ENCODE measurements at regions not wholly inside any gene's neighbourhood (a gene's known extent, or its start where the extent isn't known, plus 50 kb on each side); places are given as distances from the start of the nearest gene placed in this dataset.

DNA sequence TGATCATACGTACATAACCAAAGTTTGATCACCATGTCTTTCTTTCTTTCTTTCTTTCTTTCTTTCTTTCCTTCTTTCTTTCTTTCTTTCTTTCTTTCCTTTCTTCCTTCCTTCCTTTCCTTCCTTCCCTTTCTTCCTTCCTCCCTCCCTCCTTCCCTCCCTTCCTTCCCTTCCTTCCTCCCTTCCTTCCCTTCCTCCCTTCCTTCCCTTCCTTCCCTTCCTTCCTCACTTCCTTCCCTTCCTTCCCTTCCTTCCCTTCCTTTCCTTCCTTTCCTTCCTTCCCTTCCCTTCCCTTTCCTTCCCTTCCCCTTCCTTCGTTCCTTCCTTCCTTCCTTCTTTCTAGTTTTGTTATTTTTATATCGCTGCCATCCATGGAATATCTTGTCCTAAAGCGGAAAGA lies 406.7 kb upstream of the DDX18 start:
- 68 to 82% methylated on average over 4 of the region's 4 CpGs for WGBS, 2 donors
- H3K36me3 ChIP-seq (ENCODE audit: low read depth, missing control alignments): no peaks in the 10 kb centered on the region
- TF ChIP-seq POLR2A (IDR thresholded peaks at IDR 0.05): no peak
- TF ChIP-seq, protein P1, sequence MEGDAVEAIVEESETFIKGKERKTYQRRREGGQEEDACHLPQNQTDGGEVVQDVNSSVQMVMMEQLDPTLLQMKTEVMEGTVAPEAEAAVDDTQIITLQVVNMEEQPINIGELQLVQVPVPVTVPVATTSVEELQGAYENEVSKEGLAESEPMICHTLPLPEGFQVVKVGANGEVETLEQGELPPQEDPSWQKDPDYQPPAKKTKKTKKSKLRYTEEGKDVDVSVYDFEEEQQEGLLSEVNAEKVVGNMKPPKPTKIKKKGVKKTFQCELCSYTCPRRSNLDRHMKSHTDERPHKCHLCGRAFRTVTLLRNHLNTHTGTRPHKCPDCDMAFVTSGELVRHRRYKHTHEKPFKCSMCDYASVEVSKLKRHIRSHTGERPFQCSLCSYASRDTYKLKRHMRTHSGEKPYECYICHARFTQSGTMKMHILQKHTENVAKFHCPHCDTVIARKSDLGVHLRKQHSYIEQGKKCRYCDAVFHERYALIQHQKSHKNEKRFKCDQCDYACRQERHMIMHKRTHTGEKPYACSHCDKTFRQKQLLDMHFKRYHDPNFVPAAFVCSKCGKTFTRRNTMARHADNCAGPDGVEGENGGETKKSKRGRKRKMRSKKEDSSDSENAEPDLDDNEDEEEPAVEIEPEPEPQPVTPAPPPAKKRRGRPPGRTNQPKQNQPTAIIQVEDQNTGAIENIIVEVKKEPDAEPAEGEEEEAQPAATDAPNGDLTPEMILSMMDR (IDR thresholded peaks at IDR 0.05): no peak

DNA sequence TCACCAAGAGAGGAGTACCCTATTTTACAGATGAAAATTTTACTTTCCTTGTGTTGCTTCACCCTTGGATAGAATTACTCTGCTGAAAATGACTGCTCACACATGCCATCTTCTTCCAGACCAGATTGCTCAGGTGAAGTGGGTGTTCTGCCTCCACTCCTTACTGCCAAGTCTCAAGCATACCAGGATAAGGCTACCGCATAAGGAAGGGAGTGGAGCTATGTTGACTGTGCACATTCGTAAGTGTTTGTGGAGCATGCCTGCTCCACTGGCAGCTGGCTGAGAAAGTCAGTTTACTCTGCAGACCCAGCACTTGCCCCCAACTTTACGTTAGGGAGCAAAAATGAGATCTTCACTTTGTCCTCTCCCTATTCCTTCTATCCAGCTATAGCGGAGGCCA lies 405.0 kb upstream of the DDX18 start:
- WGBS, 2 donors: 93 to 95% methylated on average over 3 to 4 of the region's 4 CpGs
- TF ChIP-seq POLR2A (IDR thresholded peaks at IDR 0.05): no peak
- TF ChIP-seq, protein P1 (IDR thresholded peaks at IDR 0.05): no peak
- no peak for DNase-seq
- H3K4me3 ChIP-seq: no peak overlapping the region
- no peaks in the 10 kb centered on the region for H3K9me3 ChIP-seq
- no peaks in the 10 kb centered on the region for H3K27me3 ChIP-seq
- no peaks in the 10 kb centered on the region for H3K4me1 ChIP-seq
- intact Hi-C loops (cut with DNase I; ENCODE audit: low total_unique reads): no loop called here
- no peak overlapping the region for H3K27ac ChIP-seq
- no peaks in the 10 kb centered on the region for H3K36me3 ChIP-seq (ENCODE audit: low read depth, missing control alignments)

More for the DNA sequence above, 406.7 kb upstream of the DDX18 start:
- H3K4me1 ChIP-seq: no peaks in the 10 kb centered on the region
- intact Hi-C loops (cut with DNase I; ENCODE audit: low total_unique reads): no loop called here
- no peak overlapping the region for H3K4me3 ChIP-seq
- no peak overlapping the region for H3K27ac ChIP-seq
- H3K27me3 ChIP-seq: no peaks in the 10 kb centered on the region
- DNase-seq: no peak
- H3K9me3 ChIP-seq: no peaks in the 10 kb centered on the region

DNA sequence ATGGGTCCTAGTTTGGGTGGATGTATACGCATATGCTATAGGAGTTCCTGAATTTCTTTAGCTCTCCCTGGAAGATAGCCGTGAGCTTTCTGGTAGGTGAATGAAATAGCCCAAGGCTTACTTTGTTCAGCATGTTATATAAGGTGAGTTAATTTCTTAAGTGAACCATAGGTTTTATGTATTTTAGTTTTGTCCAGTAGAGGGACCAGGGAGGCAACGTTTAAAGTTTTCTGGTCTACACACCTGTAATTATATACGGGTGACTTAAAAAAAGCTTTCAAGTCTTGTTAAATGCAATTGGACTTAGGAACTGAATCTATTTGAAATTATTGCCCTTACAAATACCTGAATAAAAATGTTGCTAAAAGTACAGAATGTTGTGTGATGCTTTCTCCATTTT lies 402.5 kb upstream of the DDX18 start:
- Histone ChIP-seq H3K27me3 (no peaks in the 10 kb centered on the region), H3K4me1 (no peaks in the 10 kb centered on the region), H3K4me3 (no peak overlapping the region), H3K9me3 (no peaks in the 10 kb centered on the region), H3K36me3 (ENCODE audit: low read depth, missing control alignments) (no peaks in the 10 kb centered on the region), H3K27ac (no peak overlapping the region)
- 49 to 56% methylated on average over 4 of the region's 4 CpGs for WGBS, 2 donors
- TF ChIP-seq POLR2A (IDR thresholded peaks at IDR 0.05): no peak
- TF ChIP-seq, protein P1 (IDR thresholded peaks at IDR 0.05): no peak
- no peak for DNase-seq
- intact Hi-C loops (cut with DNase I; ENCODE audit: low total_unique reads): no loop called here

DNA sequence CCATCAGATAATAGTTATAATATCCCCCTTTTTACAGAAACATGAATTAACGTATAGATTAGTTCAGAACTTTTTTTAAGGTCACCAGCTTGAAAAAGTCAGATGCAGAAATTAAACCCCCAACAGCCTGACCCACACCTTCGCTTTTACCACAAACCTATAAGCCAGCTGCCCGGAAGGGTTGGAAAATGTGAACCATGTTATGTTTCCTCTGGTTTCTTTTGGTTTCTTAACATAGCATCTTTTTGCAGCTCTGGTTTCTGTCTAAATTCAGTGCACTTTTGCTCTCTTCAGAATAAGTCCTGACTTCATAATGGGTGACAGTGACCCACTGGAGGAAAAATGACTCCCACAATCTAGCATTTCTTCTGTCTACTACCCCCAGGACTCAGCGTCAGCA lies 381.7 kb upstream of the DDX18 start:
- intact Hi-C loops (cut with DNase I; ENCODE audit: low total_unique reads): no loop called here
- no peak for DNase-seq
- H3K27ac ChIP-seq: no peak overlapping the region
- H3K27me3 ChIP-seq: no peaks in the 10 kb centered on the region
- no peaks in the 10 kb centered on the region for H3K36me3 ChIP-seq (ENCODE audit: low read depth, missing control alignments)
- no peaks in the 10 kb centered on the region for H3K4me1 ChIP-seq
- TF ChIP-seq POLR2A (IDR thresholded peaks at IDR 0.05): no peak
- TF ChIP-seq, protein P1 (IDR thresholded peaks at IDR 0.05): no peak
- WGBS, 2 donors: 57 to 67% methylated on average over 4 of the region's 4 CpGs
- H3K9me3 ChIP-seq: no peaks in the 10 kb centered on the region
- no peak overlapping the region for H3K4me3 ChIP-seq

DNA sequence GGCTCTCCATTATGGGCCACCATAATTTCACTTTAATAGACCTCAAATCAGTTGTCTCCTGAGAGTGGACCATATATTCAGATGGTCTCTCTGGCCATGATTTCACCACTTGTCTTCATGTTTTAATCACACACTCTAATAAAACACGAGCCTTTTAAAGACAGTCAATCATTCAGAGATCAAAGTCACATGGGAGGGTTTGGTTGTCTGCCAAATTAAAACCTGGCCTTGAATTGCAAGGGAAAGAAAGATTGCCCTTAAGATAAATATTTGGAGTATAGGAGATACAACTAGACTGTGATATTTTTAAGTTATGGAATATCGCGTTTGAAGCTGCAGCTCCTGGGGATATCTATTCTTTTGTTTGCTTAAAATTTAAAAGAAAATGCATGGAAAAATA lies 377.8 kb upstream of the DDX18 start:
- intact Hi-C loops (cut with DNase I; ENCODE audit: low total_unique reads): no loop called here
- DNase-seq: no peak

More for the DNA sequence above, 377.8 kb upstream of the DDX18 start:
- H3K4me1 ChIP-seq: no peaks in the 10 kb centered on the region
- no peak overlapping the region for H3K4me3 ChIP-seq
- H3K27ac ChIP-seq: no peak overlapping the region
- H3K27me3 ChIP-seq: no peaks in the 10 kb centered on the region
- no peaks in the 10 kb centered on the region for H3K36me3 ChIP-seq (ENCODE audit: low read depth, missing control alignments)
- TF ChIP-seq, protein P1 (IDR thresholded peaks at IDR 0.05): no peak
- TF ChIP-seq POLR2A (IDR thresholded peaks at IDR 0.05): no peak
- H3K9me3 ChIP-seq: no peaks in the 10 kb centered on the region
- 29 to 44% methylated on average over 3 of the region's 3 CpGs for WGBS, 2 donors
